Pancreas (tissue), 10 donors: ENCODE measurements at regions not wholly inside any gene's neighbourhood (a gene's known extent, or its start where the extent isn't known, plus 50 kb on each side); places are given as distances from the start of the nearest gene placed in this dataset.

Experiments
- ATAC-seq, 4 donors: fragments of 200-7000 bp; cut with Tn5 transposase; one replicate each; pipeline versions ENCODE4 v1.8.0 to v1.9.1; 2020; ENCODE audit warnings: mild to moderate bottlenecking in 4 of 4, moderate library complexity in 4 of 4
- DNase-seq, 6 donors: peaks; one replicate each; pipeline ENCODE4 v3.0.0-alpha.2; 2020
- FAIRE-seq: peaks from 2 replicates; lab custom pipeline; 2012; peaks lifted over from hg19 to GRCh38; lab: Jason Lieb, UNC
- H3K27ac ChIP-seq, 4 donors: fragments of 200-600 bp; sonication (generic); 1 replicate in 3 of 4; 2 replicates in 1 of 4; pipeline versions ENCODE4 v1.5.0 to v1.8.0; 2020
- H3K27me3 ChIP-seq, 4 donors: fragments of 200-600 bp; one replicate each; pipeline ENCODE4 v1.8.0; 2021
- H3K36me3 ChIP-seq, 3 donors: fragments of 200-600 bp; sonication (generic) in 1 of 3; one replicate each; pipeline versions ENCODE4 v1.5.0 to v1.8.0; 2020 to 2021
- H3K4me1 ChIP-seq, 3 donors: fragments of 200-600 bp; one replicate each; pipeline ENCODE4 v1.8.0; 2021
- H3K4me3 ChIP-seq, 4 donors: fragments of 200-600 bp; sonication (generic) in 2 of 4; one replicate each; pipeline versions ENCODE4 v1.5.0 to v1.8.0; 2020 to 2021
- H3K9me3 ChIP-seq, 4 donors: fragments of 200-600 bp; one replicate each; pipeline ENCODE4 v1.8.0; 2021
- CTCF ChIP-seq, 4 donors: fragments of 200-600 bp; sonication (generic) in 3 of 4; IDR thresholded peaks; one replicate each; pipeline versions ENCODE4 v1.5.0 to v1.8.0; 2021; ENCODE audit warnings: antibody characterized with exemption in 4 of 4
- WGBS, 2 donors: extraction: QIAGEN DNeasy Blood & Tissue Kit; methylation state at CpG; one replicate each; pipeline ENCODE4 v1.1.7; 2013; 5-methylcytosine and 5-hydroxymethylcytosine counted together
- intact Hi-C, 3 donors: fragments of 100-400 bp; cut with DNase I; formaldehyde crosslinking; loops; one replicate each; pipeline versions ENCODE4 v1.11.1 to v1.14.2; 2022
- donor health status: healthy with polysubstance abuse.
- donor health status: DM: no; HTN: no; CAD: no; lungs with moderate emphysema.
- donor health status: DM: no; HTN: no; CAD: no.
- donor health status: control.
- donor health status: control.
- donor health status: Bipolar disorder and iron deficiency.
- donor health status: DM: yes; HTN: yes; CAD: no.
- donor health status: DM: no; HTN: no; CAD: no.
- donor health status: DM: no; HTN: no; CAD: no.
- donor health status: DM: yes; HTN: yes; CAD: no.

GRCh38 chr17:72405662-72406230 is 284.9 kb downstream of the SOX9 start:
- 91 to 93% methylated on average over 6 of the region's 6 CpGs for WGBS, 2 donors
- H3K9me3 ChIP-seq = no peaks in the 10 kb centered on the region
- H3K27ac ChIP-seq = peak overlapping the region in 1 of 4 donors; percentile 5

GRCh38 chr17:72406498-72406897 is 285.7 kb downstream of the SOX9 start:
- 85 to 92% methylated on average over 1 of the region's 1 CpG for WGBS, 2 donors
- intact Hi-C loops = no loop called here
- H3K4me1 ChIP-seq = peaks cover 5 to 40% (median 13%) of the 10 kb centered on the region in 3 donors
- TF ChIP-seq CTCF (IDR thresholded peaks at IDR 0.05) = no peak
- FAIRE-seq = no peak
- ATAC-seq = no peak
- H3K9me3 ChIP-seq = no peaks in the 10 kb centered on the region
- no peaks in the 10 kb centered on the region for H3K36me3 ChIP-seq
- H3K27ac ChIP-seq = peak overlapping the region in 3 of 4 donors; percentile 30 to 81 (median 66)
- no peak for DNase-seq
- H3K27me3 ChIP-seq = no peaks in the 10 kb centered on the region
- H3K4me3 ChIP-seq = no peak overlapping the region

More at GRCh38 chr17:72405662-72406230, 284.9 kb downstream of the SOX9 start:
- ATAC-seq (no peak), DNase-seq (no peak), FAIRE-seq (no peak)
- no peak for TF ChIP-seq CTCF (IDR thresholded peaks at IDR 0.05)
- H3K4me3 ChIP-seq = no peak overlapping the region
- intact Hi-C loops = no loop called here
- no peaks in the 10 kb centered on the region for H3K36me3 ChIP-seq
- no peaks in the 10 kb centered on the region for H3K27me3 ChIP-seq
- H3K4me1 ChIP-seq = peaks cover 0 to 36% (median 11%) of the 10 kb centered on the region in 3 donors

- intact Hi-C loops = no loop called here
- no peaks in the 10 kb centered on the region for H3K27me3 ChIP-seq
- peaks cover 5 to 48% (median 13%) of the 10 kb centered on the region in 3 donors for H3K4me1 ChIP-seq
- H3K9me3 ChIP-seq = no peaks in the 10 kb centered on the region
- DNase-seq = peak in 4 of 6 donors; percentile 71 to 83 (median 76)
- no peak for TF ChIP-seq CTCF (IDR thresholded peaks at IDR 0.05)
- FAIRE-seq = peak; percentile 70
- no peak overlapping the region for H3K4me3 ChIP-seq
- WGBS, 2 donors = 32 to 40% methylated on average over 5 of the region's 5 CpGs
- ATAC-seq = peak; percentile 79 to 91 (median 86)
- H3K36me3 ChIP-seq = no peaks in the 10 kb centered on the region
- peak overlapping the region; percentile 20 to 81 (median 48) for H3K27ac ChIP-seq
Observed at GRCh38 chr17:72407336-72407909, 286.6 kb downstream of the SOX9 start.

- intact Hi-C loops = no loop called here
- Histone ChIP-seq H3K4me1 (peaks cover 5 to 48% (median 13%) of the 10 kb centered on the region in 3 donors), H3K36me3 (no peaks in the 10 kb centered on the region), H3K9me3 (no peaks in the 10 kb centered on the region), H3K27me3 (no peaks in the 10 kb centered on the region), H3K27ac (peak overlapping the region in 3 of 4 donors; percentile 20 to 81 (median 66)), H3K4me3 (no peak overlapping the region)
- no peak for TF ChIP-seq CTCF (IDR thresholded peaks at IDR 0.05)
- no peak for FAIRE-seq
- 81 to 89% methylated on average over 4 of the region's 4 CpGs for WGBS, 2 donors
- no peak for ATAC-seq
- DNase-seq = no peak
Observed at GRCh38 chr17:72407931-72408330, 287.1 kb downstream of the SOX9 start.

- FAIRE-seq (no peak), DNase-seq (no peak), ATAC-seq (no peak)
- intact Hi-C loops = no loop called here
- H3K36me3 ChIP-seq = no peaks in the 10 kb centered on the region
- TF ChIP-seq CTCF (IDR thresholded peaks at IDR 0.05) = no peak
- WGBS, 2 donors = 81 to 87% methylated on average over 5 of the region's 5 CpGs
- H3K27ac ChIP-seq = peak overlapping the region in 2 of 4 donors; percentile 66 to 81
- H3K9me3 ChIP-seq = no peaks in the 10 kb centered on the region
- peaks cover 5 to 48% (median 13%) of the 10 kb centered on the region in 3 donors for H3K4me1 ChIP-seq
- no peak overlapping the region for H3K4me3 ChIP-seq
- H3K27me3 ChIP-seq = no peaks in the 10 kb centered on the region
Observed at GRCh38 chr17:72408641-72409040, 287.8 kb downstream of the SOX9 start.
